ENCODE measurements at regions not wholly inside any gene's neighbourhood (a gene's known extent, or its start where the extent isn't known, plus 50 kb on each side); places are given as distances from the start of the nearest gene placed in this dataset.

- no peak overlapping the region for H3K4me3 ChIP-seq (ENCODE audit: low read depth in 1 of 3, low read length in 3 of 3)
- no peaks in the 10 kb centered on the region for H3K4me1 ChIP-seq (ENCODE audit: control insufficient read depth in 4 of 4, insufficient read depth in 4 of 4, low read length in 3 of 4)
- H3K9me3 ChIP-seq (ENCODE audit: control insufficient read depth in 4 of 4, low read length in 3 of 4), result no peaks in the 10 kb centered on the region
- TF ChIP-seq RAD21 (IDR thresholded peaks at IDR 0.05), result no peak
- TF ChIP-seq YY1 (IDR thresholded peaks at IDR 0.05), result no peak
- no peak for TF ChIP-seq CTCF (IDR thresholded peaks at IDR 0.05; ENCODE audit: low read depth, low read length, missing input control)
- no peak for TF ChIP-seq HNF4A (conservative IDR thresholded peaks at IDR 0.05)
- TF ChIP-seq EGR1 (IDR thresholded peaks at IDR 0.05; ENCODE audit: low read depth in 2 of 2), result no peak
- no peak for TF ChIP-seq MAX (IDR thresholded peaks at IDR 0.05)
- TF ChIP-seq HNF4G (IDR thresholded peaks at IDR 0.05), result no peak
- no peak for TF ChIP-seq FOXA2 (IDR thresholded peaks at IDR 0.05)
- no peak for TF ChIP-seq ZBTB33 (IDR thresholded peaks at IDR 0.05)
- TF ChIP-seq JUND (IDR thresholded peaks at IDR 0.05), result no peak
- no peak for TF ChIP-seq NR2F2 (IDR thresholded peaks at IDR 0.05)
- no peak for TF ChIP-seq TAF1 (conservative IDR thresholded peaks at IDR 0.05)
- H3K36me3 ChIP-seq (ENCODE audit: control insufficient read depth in 4 of 4, insufficient read depth in 3 of 4, low read depth in 1 of 4, low read length in 3 of 4), result no peaks in the 10 kb centered on the region
- no peaks in the 10 kb centered on the region for H3K27me3 ChIP-seq (ENCODE audit: control insufficient read depth in 4 of 4, insufficient read depth in 4 of 4, low read length in 3 of 4)
- H3K27ac ChIP-seq (ENCODE audit: low read depth in 1 of 2, low read length in 2 of 2), result no peak overlapping the region
- no peak overlapping the region for H3K9ac ChIP-seq (ENCODE audit: low read depth in 1 of 2, low read length in 2 of 2)
- 80% methylated on average over 4 of the region's 4 CpGs for WGBS
- no peak for DNase-seq (ENCODE audit: low spot score)
These were observed 241.2 kb downstream of the PCDH10 start for GRCh38 chr4:133390198-133390855.

- H3K27me3 ChIP-seq (ENCODE audit: control insufficient read depth in 4 of 4, insufficient read depth in 4 of 4, low read length in 3 of 4), result no peaks in the 10 kb centered on the region
- DNase-seq (ENCODE audit: low spot score), result no peak
- H3K4me1 ChIP-seq (ENCODE audit: control insufficient read depth in 4 of 4, insufficient read depth in 4 of 4, low read length in 3 of 4), result no peaks in the 10 kb centered on the region
- no peak overlapping the region for H3K9ac ChIP-seq (ENCODE audit: low read depth in 1 of 2, low read length in 2 of 2)
- 77% methylated on average over 3 of the region's 3 CpGs for WGBS
- no peak overlapping the region for H3K27ac ChIP-seq (ENCODE audit: low read depth in 1 of 2, low read length in 2 of 2)
- no peaks in the 10 kb centered on the region for H3K36me3 ChIP-seq (ENCODE audit: control insufficient read depth in 4 of 4, insufficient read depth in 3 of 4, low read depth in 1 of 4, low read length in 3 of 4)
- no peaks in the 10 kb centered on the region for H3K9me3 ChIP-seq (ENCODE audit: control insufficient read depth in 4 of 4, low read length in 3 of 4)
- H3K4me3 ChIP-seq (ENCODE audit: low read depth in 1 of 3, low read length in 3 of 3), result no peak overlapping the region
- TF ChIP-seq YY1 (IDR thresholded peaks at IDR 0.05) (no peak), JUND (IDR thresholded peaks at IDR 0.05) (no peak), FOXA1 (IDR thresholded peaks at IDR 0.05) (no peak), RXRA (IDR thresholded peaks at IDR 0.05) (no peak), SP1 (IDR thresholded peaks at IDR 0.05) (no peak), TAF1 (conservative IDR thresholded peaks at IDR 0.05) (no peak), CTCF (IDR thresholded peaks at IDR 0.05; ENCODE audit: low read depth, low read length, missing input control) (no peak), RAD21 (IDR thresholded peaks at IDR 0.05) (no peak)
These were observed 239.9 kb downstream of the PCDH10 start for GRCh38 chr4:133389029-133389428.
